ENCODE measurements at regions not wholly inside any gene's neighbourhood (a gene's known extent, or its start where the extent isn't known, plus 50 kb on each side); places are given as distances from the start of the nearest gene placed in this dataset.

DNA sequence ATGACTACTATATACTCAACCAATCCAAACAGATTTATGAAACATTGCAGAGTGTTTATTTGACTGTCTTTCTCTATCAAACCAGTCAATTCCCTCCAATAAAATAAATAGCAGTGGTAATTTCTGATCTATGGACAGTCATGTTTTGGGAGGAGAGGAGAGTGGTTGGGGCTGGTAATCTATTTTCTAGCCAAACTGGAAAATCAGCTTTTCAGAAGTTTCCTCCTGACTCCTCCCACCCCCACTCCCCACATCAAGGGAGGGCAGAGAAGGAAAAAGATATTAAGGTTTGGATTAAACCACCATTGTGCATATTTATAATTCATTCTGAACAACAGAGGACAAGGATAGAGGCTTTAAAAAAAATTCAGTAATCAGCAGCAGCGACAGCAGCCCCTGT, 69.4 kb upstream of the SOX13 start:
- TF ChIP-seq, protein P1, sequence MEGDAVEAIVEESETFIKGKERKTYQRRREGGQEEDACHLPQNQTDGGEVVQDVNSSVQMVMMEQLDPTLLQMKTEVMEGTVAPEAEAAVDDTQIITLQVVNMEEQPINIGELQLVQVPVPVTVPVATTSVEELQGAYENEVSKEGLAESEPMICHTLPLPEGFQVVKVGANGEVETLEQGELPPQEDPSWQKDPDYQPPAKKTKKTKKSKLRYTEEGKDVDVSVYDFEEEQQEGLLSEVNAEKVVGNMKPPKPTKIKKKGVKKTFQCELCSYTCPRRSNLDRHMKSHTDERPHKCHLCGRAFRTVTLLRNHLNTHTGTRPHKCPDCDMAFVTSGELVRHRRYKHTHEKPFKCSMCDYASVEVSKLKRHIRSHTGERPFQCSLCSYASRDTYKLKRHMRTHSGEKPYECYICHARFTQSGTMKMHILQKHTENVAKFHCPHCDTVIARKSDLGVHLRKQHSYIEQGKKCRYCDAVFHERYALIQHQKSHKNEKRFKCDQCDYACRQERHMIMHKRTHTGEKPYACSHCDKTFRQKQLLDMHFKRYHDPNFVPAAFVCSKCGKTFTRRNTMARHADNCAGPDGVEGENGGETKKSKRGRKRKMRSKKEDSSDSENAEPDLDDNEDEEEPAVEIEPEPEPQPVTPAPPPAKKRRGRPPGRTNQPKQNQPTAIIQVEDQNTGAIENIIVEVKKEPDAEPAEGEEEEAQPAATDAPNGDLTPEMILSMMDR (conservative IDR thresholded peaks at IDR 0.05): no peak
- no peak for TF ChIP-seq EZH2 (IDR thresholded peaks at IDR 0.05; ENCODE audit: low read depth)
